Panc1 (cell line): ENCODE measurements at regions not wholly inside any gene's neighbourhood (a gene's known extent, or its start where the extent isn't known, plus 50 kb on each side); places are given as distances from the start of the nearest gene placed in this dataset.

Source experiments
- ATAC-seq: fragments of 200-7000 bp; cut with Tn5 transposase; 2 replicates; pipeline ENCODE4 v1.9.1; 2020; ENCODE audit warnings: mild to moderate bottlenecking, moderate library complexity
- BruUV-seq: library from RNA; stranded (reverse); fragments of 400-500 nt; replicated peaks from 2 replicates; lab custom pipeline; 2021; lab: Mats Ljungman, UMichigan
- CTCF ChIA-PET: fragments of 300-600 bp; sonication (Branson Sonifier 250); formaldehyde crosslinking; loops from one replicate; lab custom pipeline; 2022; ENCODE audit warnings: antibody characterized with exemption; lab: Charles Lee
- POLR2A ChIA-PET: fragments of 300-600 bp; sonication (Branson Sonifier 250); formaldehyde crosslinking; loops from one replicate; lab custom pipeline; 2022; ENCODE audit warnings: antibody characterized with exemption; lab: Charles Lee
- DNase-seq: peaks from one replicate; pipeline ENCODE4 v3.0.0-alpha.2; 2010; ENCODE audit warnings: low read depth, low spot score
- H3K27ac ChIP-seq: 2 replicates; pipeline ENCODE4 v1.5.1; 2011; ENCODE audit warnings: mild to moderate bottlenecking, low read length, inconsistent platforms
- H3K27me3 ChIP-seq: fragments of 200-500 bp; sonication (Bioruptor generic); 2 replicates; pipeline ENCODE4 v1.6.0; 2014; ENCODE audit warnings: low read length, inconsistent platforms; ENCODE audit not compliant: control insufficient read depth, insufficient read depth
- H3K36me3 ChIP-seq: fragments of 200-500 bp; sonication (Bioruptor generic); 2 replicates; pipeline ENCODE4 v1.5.1; 2014; ENCODE audit warnings: inconsistent platforms, mild to moderate bottlenecking, low read length, moderate library complexity; ENCODE audit not compliant: control insufficient read depth, insufficient read depth
- H3K4me1 ChIP-seq: 2 replicates; pipeline ENCODE4 v1.5.1; 2011; ENCODE audit warnings: inconsistent platforms, mild to moderate bottlenecking, low read length, moderate library complexity; ENCODE audit not compliant: control insufficient read depth, insufficient read depth
- H3K4me3 ChIP-seq, 2 experiments: 2 replicates each; pipeline ENCODE4 v1.5.1; 2011 to 2012; ENCODE audit warnings: low read depth in 2 of 2, low read length in 2 of 2, mild to moderate bottlenecking in 2 of 2, inconsistent platforms in 1 of 2, moderate library complexity in 1 of 2
- H3K9me3 ChIP-seq: fragments of 200-500 bp; sonication (Bioruptor generic); 2 replicates; pipeline ENCODE4 v1.5.1; 2014; ENCODE audit warnings: low read depth, mild to moderate bottlenecking, inconsistent platforms, low read length, moderate library complexity; ENCODE audit not compliant: control insufficient read depth, insufficient read depth
- POLR2AphosphoS5 ChIP-seq: IDR thresholded peaks from 2 replicates; pipeline ENCODE4 v1.6.1; 2012; ENCODE audit warnings: mild to moderate bottlenecking, low read depth, low read length, moderate library complexity
- SIN3A ChIP-seq: IDR thresholded peaks from 2 replicates; pipeline ENCODE4 v1.6.1; 2012; ENCODE audit warnings: low read depth, mild to moderate bottlenecking, low read length, moderate library complexity, borderline replicate concordance; ENCODE audit not compliant: insufficient read depth
- TCF7L2 ChIP-seq: IDR thresholded peaks from 2 replicates; pipeline ENCODE4 v1.6.1; 2011; ENCODE audit warnings: mild to moderate bottlenecking, low read depth, low read length, inconsistent platforms
- in situ Hi-C: cut with HindIII; loops from 2 replicates; pipeline ENCODE4 v1.10.0; 2016; ENCODE audit warnings: low sequenced_read_pairs, low pct_unique_long_range_greater_than_20kb
- intact Hi-C: fragments of 100-400 bp; cut with micrococcal nuclease; formaldehyde crosslinking; loops from one replicate; pipeline ENCODE4 v1.10.0; 2022; ENCODE audit not compliant: unreplicated experiment
- TF ChIP-seq, protein P1 (sequence below), 2 experiments: IDR thresholded peaks; 2 replicates each; pipeline ENCODE4 v1.6.1; 2011 to 2012; ENCODE audit warnings: low read depth in 2 of 2, control low read depth in 1 of 2, low read length in 1 of 2, mild to moderate bottlenecking in 1 of 2, moderate library complexity in 1 of 2; ENCODE audit not compliant: insufficient read depth in 1 of 2
- TF ChIP-seq, protein P2 (sequence below): fragments of 450-650 bp; IDR thresholded peaks from 2 replicates; pipeline ENCODE4 v1.5.1; 2017; ENCODE audit warnings: mild to moderate bottlenecking

DNA sequence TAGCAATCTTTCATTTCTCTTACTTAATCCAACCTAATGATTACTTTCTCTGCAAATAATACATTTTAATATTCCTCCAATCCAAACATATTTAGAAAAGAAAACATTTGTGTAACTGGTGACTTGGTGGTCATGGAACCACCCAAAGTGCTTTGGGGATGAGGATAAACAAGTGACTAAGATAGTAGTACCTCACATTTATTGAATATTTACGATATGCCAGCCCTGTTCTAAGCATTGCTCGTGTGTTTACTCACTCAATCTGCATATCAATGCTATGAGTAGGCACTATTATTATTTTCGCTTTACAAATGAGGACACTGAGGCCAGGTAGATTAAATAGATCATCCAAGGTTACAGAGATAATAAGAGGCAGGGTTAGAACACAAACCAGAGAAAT is 189.5 kb downstream of the SHOX2 start:
- no peak for TF ChIP-seq TCF7L2
- no peak for TF ChIP-seq POLR2AphosphoS5
- TF ChIP-seq, protein P1, sequence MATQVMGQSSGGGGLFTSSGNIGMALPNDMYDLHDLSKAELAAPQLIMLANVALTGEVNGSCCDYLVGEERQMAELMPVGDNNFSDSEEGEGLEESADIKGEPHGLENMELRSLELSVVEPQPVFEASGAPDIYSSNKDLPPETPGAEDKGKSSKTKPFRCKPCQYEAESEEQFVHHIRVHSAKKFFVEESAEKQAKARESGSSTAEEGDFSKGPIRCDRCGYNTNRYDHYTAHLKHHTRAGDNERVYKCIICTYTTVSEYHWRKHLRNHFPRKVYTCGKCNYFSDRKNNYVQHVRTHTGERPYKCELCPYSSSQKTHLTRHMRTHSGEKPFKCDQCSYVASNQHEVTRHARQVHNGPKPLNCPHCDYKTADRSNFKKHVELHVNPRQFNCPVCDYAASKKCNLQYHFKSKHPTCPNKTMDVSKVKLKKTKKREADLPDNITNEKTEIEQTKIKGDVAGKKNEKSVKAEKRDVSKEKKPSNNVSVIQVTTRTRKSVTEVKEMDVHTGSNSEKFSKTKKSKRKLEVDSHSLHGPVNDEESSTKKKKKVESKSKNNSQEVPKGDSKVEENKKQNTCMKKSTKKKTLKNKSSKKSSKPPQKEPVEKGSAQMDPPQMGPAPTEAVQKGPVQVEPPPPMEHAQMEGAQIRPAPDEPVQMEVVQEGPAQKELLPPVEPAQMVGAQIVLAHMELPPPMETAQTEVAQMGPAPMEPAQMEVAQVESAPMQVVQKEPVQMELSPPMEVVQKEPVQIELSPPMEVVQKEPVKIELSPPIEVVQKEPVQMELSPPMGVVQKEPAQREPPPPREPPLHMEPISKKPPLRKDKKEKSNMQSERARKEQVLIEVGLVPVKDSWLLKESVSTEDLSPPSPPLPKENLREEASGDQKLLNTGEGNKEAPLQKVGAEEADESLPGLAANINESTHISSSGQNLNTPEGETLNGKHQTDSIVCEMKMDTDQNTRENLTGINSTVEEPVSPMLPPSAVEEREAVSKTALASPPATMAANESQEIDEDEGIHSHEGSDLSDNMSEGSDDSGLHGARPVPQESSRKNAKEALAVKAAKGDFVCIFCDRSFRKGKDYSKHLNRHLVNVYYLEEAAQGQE (IDR thresholded peaks at IDR 0.05; ENCODE audit: insufficient read depth in 1 of 2, low read depth in 2 of 2, low read length in 1 of 2): no peak
- TF ChIP-seq SIN3A: no peak
- TF ChIP-seq, protein P2, sequence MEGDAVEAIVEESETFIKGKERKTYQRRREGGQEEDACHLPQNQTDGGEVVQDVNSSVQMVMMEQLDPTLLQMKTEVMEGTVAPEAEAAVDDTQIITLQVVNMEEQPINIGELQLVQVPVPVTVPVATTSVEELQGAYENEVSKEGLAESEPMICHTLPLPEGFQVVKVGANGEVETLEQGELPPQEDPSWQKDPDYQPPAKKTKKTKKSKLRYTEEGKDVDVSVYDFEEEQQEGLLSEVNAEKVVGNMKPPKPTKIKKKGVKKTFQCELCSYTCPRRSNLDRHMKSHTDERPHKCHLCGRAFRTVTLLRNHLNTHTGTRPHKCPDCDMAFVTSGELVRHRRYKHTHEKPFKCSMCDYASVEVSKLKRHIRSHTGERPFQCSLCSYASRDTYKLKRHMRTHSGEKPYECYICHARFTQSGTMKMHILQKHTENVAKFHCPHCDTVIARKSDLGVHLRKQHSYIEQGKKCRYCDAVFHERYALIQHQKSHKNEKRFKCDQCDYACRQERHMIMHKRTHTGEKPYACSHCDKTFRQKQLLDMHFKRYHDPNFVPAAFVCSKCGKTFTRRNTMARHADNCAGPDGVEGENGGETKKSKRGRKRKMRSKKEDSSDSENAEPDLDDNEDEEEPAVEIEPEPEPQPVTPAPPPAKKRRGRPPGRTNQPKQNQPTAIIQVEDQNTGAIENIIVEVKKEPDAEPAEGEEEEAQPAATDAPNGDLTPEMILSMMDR: no peak
- CTCF ChIA-PET: no interaction called here
- POLR2A ChIA-PET: no interaction called here
- no TSS peak for BruUV-seq
- H3K9me3 ChIP-seq: no peaks in the 10 kb centered on the region
- no peaks in the 10 kb centered on the region for H3K36me3 ChIP-seq
- DNase-seq (no peak), ATAC-seq (no peak)
- H3K4me1 ChIP-seq: no peaks in the 10 kb centered on the region
- intact Hi-C loops (no loop called here), in situ Hi-C loops (no loop called here)
- no peaks in the 10 kb centered on the region for H3K27me3 ChIP-seq
- no peak overlapping the region for H3K27ac ChIP-seq
- no peak overlapping the region for H3K4me3 ChIP-seq

DNA sequence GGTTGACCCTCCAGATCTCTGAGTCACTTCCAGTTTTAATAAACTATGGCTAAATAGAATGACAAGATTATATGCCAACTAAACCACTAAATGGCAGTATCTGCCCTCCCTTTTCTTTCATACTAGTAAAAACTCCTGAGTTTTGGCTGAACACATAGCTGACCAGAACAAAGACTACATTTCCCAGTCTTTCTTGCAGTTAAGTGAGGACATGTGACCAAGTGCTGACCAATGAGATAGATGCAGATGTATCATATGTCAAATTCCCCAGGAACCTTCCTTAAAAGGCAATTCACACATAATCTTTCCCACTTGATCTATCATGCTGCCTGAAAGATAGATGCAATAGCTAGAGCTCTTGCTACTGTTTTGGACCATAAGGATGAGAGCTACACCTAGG is 191.3 kb downstream of the SHOX2 start:
- Histone ChIP-seq H3K27me3 (no peaks in the 10 kb centered on the region), H3K9me3 (no peaks in the 10 kb centered on the region), H3K27ac (no peak overlapping the region), H3K4me1 (no peaks in the 10 kb centered on the region), H3K4me3 (no peak overlapping the region), H3K36me3 (no peaks in the 10 kb centered on the region)
- TF ChIP-seq, protein P2: no peak
- TF ChIP-seq POLR2AphosphoS5 (no peak), TCF7L2 (no peak), SIN3A (no peak)
- TF ChIP-seq, protein P1 (IDR thresholded peaks at IDR 0.05; ENCODE audit: insufficient read depth in 1 of 2, low read depth in 2 of 2, low read length in 1 of 2): no peak
- ChIA-PET CTCF (no interaction called here), POLR2A (no interaction called here)
- intact Hi-C loops (no loop called here), in situ Hi-C loops (no loop called here)
- ATAC-seq (no peak), DNase-seq (no peak)
- BruUV-seq: no TSS peak
